ENCODE measurements at regions not wholly inside any gene's neighbourhood (a gene's known extent, or its start where the extent isn't known, plus 50 kb on each side); places are given as distances from the start of the nearest gene placed in this dataset.

DNA sequence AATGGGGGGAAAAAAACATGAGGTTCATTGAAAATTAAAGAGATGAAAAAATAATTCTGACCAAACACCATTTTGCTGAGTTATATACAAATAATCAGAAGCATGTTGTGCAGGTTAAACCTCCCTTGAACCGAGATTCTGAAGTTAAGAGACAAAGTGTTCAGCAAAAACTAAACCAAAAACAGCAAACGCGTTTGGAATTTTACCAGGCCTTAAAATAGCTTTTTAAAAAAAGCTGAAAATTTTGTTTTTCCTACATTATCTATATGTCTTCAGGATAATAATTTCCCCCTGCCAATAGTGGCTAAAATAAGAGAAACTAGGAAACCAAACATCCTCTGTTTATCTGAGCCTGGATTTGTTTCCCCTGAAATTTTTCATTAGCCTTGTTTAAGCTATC lies 191.7 kb upstream of the DAPK1 start:
- no peak for DNase-seq
- Histone ChIP-seq H3K4me1 (no peaks in the 10 kb centered on the region), H3K4me3 (no peak overlapping the region), H3K27ac (no peak overlapping the region), H3K36me3 (no peaks in the 10 kb centered on the region), H3K9ac (ENCODE audit: low read depth in 2 of 2, low read length in 2 of 2) (no peak overlapping the region), H3K27me3 (no peaks in the 10 kb centered on the region), H3K9me3 (no peaks in the 10 kb centered on the region)
- intact Hi-C loops (cut with DNase I) = no loop called here
- TF ChIP-seq, protein P1, sequence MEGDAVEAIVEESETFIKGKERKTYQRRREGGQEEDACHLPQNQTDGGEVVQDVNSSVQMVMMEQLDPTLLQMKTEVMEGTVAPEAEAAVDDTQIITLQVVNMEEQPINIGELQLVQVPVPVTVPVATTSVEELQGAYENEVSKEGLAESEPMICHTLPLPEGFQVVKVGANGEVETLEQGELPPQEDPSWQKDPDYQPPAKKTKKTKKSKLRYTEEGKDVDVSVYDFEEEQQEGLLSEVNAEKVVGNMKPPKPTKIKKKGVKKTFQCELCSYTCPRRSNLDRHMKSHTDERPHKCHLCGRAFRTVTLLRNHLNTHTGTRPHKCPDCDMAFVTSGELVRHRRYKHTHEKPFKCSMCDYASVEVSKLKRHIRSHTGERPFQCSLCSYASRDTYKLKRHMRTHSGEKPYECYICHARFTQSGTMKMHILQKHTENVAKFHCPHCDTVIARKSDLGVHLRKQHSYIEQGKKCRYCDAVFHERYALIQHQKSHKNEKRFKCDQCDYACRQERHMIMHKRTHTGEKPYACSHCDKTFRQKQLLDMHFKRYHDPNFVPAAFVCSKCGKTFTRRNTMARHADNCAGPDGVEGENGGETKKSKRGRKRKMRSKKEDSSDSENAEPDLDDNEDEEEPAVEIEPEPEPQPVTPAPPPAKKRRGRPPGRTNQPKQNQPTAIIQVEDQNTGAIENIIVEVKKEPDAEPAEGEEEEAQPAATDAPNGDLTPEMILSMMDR (IDR thresholded peaks at IDR 0.05) = no peak

DNA sequence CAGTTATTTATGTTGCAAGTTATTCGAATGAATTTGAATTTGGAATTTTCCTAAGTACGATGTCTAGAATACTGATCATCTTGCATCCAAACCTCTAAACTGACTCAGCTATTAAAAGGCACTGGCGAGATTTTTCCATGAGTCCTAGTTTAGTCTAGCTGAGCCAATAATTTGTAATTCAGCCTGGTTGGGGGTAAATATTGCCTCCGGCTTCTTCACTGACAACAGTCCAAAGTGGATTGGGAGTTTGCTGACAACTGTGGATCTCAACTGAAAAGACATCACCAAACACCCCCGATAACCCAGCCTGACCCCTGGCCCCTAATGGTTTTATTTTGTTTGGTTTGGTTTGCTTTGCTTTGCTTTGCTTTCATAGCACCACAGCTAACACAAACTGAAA lies 189.8 kb upstream of the DAPK1 start:
- Histone ChIP-seq H3K27ac (no peak overlapping the region), H3K4me1 (no peaks in the 10 kb centered on the region), H3K27me3 (no peaks in the 10 kb centered on the region), H3K36me3 (no peaks in the 10 kb centered on the region), H3K4me3 (no peak overlapping the region), H3K9ac (ENCODE audit: low read depth in 2 of 2, low read length in 2 of 2) (no peak overlapping the region), H3K9me3 (no peaks in the 10 kb centered on the region)
- intact Hi-C loops (cut with DNase I) = no loop called here
- TF ChIP-seq, protein P1 (IDR thresholded peaks at IDR 0.05) = no peak
- no peak for DNase-seq

- no peaks in the 10 kb centered on the region for H3K36me3 ChIP-seq
- DNase-seq = no peak
- H3K4me1 ChIP-seq = no peaks in the 10 kb centered on the region
- H3K27ac ChIP-seq = no peak overlapping the region
- H3K9me3 ChIP-seq = no peaks in the 10 kb centered on the region
- TF ChIP-seq, protein P1 (IDR thresholded peaks at IDR 0.05) = no peak
- H3K27me3 ChIP-seq = no peaks in the 10 kb centered on the region
- H3K4me3 ChIP-seq = no peak overlapping the region
- intact Hi-C loops (cut with DNase I) = no loop called here
- no peak overlapping the region for H3K9ac ChIP-seq (ENCODE audit: low read depth in 2 of 2, low read length in 2 of 2)
Observed at GRCh38 chr9:87309236-87309635, 188.4 kb upstream of the DAPK1 start.

DNA sequence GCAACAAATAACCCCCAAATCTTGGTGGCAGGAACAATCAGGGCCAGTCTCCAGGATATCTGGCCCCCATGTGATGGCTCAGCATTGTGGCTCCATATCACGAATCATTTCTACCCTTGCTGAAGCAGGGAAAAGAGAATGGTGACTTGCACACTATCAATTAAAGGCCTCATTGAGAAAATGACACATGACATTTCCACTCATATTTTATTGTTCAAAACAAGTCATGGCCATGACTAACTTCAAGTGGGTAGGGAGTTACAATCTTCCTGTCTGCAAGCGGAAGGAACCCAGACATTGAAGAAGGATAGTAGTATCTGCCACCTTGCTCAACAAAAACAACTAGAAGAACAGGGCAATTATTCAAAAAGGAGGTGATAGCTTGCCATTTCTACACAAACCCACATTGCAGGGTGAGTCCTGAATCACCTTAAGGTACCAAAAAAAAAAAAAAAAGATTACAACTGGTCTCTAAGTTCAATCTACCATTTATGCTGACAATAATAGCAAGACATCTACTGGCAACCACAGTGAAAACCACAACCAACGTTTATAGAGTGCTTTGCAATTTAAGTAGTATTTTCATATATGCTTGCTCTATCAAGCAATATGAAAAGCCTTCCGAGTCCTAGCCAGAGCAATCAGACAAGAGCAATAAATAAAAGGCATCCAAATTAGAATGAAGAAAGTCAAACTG lies 186.7 kb upstream of the DAPK1 start:
- H3K36me3 ChIP-seq = no peaks in the 10 kb centered on the region
- no peak overlapping the region for H3K27ac ChIP-seq
- no peak for DNase-seq
- H3K9ac ChIP-seq (ENCODE audit: low read depth in 2 of 2, low read length in 2 of 2) = no peak overlapping the region
- H3K4me1 ChIP-seq = no peaks in the 10 kb centered on the region
- no peaks in the 10 kb centered on the region for H3K27me3 ChIP-seq
- H3K4me3 ChIP-seq = no peak overlapping the region
- no peaks in the 10 kb centered on the region for H3K9me3 ChIP-seq
- TF ChIP-seq, protein P1 (IDR thresholded peaks at IDR 0.05) = no peak
- intact Hi-C loops (cut with DNase I) = no loop called here

DNA sequence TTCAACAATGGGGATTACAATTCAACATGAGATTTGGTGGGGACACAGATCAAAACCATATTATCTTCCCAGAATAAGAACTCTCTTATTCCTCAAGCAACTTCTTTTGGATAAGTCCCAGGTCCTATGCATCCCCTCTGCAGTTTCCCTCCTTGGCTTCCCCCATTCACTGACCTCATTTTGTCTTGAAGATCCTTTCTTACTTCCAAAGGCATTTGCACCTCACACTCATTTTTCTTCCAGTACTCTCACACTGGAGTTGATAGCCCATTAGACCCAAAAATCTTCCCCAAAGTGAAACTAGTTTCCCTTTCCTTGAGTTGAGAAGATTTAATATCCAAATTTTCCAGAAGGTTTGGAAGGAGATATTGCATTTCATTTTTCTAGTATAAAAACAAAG lies 178.0 kb upstream of the DAPK1 start:
- DNase-seq = no peak
- Histone ChIP-seq H3K4me3 (no peak overlapping the region), H3K36me3 (no peaks in the 10 kb centered on the region), H3K9ac (ENCODE audit: low read depth in 2 of 2, low read length in 2 of 2) (no peak overlapping the region), H3K27ac (no peak overlapping the region), H3K27me3 (no peaks in the 10 kb centered on the region), H3K9me3 (no peaks in the 10 kb centered on the region), H3K4me1 (no peaks in the 10 kb centered on the region)
- intact Hi-C loops (cut with DNase I) = loop anchor here (5.0 kb wide), 2 partner anchors 832 to 887 kb away; no protein-coding TSS in a partner anchor
- TF ChIP-seq, protein P1 (IDR thresholded peaks at IDR 0.05) = no peak
